ENCODE measurements at regions not wholly inside any gene's neighbourhood (a gene's known extent, or its start where the extent isn't known, plus 50 kb on each side); places are given as distances from the start of the nearest gene placed in this dataset.
A peak's percentile ranks its signal among the peaks of the same experiment; 100 is the strongest.

DNA sequence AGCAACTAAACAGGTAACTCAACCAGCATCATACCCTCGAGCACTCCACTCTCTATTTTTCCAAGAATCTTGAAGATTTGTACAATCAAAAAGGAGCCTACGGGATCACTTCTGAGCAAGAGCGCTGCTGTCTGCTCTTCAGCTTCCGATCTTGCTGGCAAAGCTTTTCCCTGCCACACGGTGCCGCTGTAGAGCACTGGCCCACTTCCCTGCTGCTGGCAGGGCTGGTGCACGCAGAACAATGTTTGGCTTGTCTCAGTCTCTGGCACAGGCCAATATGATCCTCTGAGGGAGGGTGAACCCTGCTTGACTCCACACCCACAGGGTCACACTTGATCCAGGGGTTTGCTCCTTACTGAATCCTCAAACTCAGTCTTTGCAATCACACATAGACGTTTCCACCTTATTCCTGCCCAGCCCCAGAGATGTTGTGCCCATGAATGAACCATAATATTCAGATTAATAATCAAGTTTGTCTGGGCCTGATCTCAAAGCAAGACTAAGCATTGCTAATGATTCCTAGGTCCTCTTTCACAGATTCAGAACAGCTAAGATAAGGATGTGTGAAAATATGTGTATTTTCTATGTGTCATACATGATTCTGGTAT lies 536.6 kb downstream of the SOX6 start:
- Mint-ChIP-seq H3K27ac (no peak overlapping the region), H3K9me3 (peaks cover 7% of the 10 kb centered on the region), H3K4me3 (no peak overlapping the region), H3K36me3 (no peaks in the 10 kb centered on the region), H3K4me1 (ENCODE audit: low read depth) (peaks cover 16% of the 10 kb centered on the region), H3K27me3 (peaks cover 2% of the 10 kb centered on the region)
- POLR2A ChIA-PET, result interaction anchor here (0.5 kb wide), 1 partner anchor 1108 kb away, joined by 3 read pairs; no protein-coding TSS in a partner anchor
- intact Hi-C loops (cut with micrococcal nuclease), result loop anchor here (1.0 to 5.0 kb wide), 2 partner anchors 169 to 788 kb away; no protein-coding TSS in a partner anchor
- DNase-seq, result peak; percentile 60
- CTCF ChIA-PET, result interaction anchor here (0.6 to 1.4 kb wide), 8 partner anchors 25 to 794 kb away, joined by 3 to 5 read pairs (median 4); no protein-coding TSS in a partner anchor

DNA sequence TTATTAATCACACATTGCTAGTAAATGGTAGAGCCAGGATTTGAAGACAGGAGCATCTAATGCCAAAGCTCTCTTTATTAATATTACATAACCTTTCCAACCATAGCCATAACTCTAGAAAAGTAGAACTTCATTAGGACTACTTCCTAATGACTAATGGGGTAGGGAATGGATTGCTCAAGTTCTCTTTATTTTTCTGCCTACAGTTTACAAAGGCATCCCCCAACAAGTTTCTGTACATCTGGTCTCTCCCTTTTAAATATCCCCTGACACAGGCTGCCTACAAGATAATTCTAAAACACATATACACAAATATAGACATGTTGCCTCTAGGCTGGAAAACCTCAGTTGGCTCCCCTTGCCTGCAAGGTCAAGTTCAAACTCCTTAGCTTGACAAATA lies 534.9 kb downstream of the SOX6 start:
- POLR2A ChIA-PET, result no interaction called here
- no peak for DNase-seq
- H3K36me3 Mint-ChIP-seq, result no peaks in the 10 kb centered on the region
- peaks cover 3% of the 10 kb centered on the region for H3K9me3 Mint-ChIP-seq
- no peak overlapping the region for H3K4me3 Mint-ChIP-seq
- CTCF ChIA-PET, result interaction anchor here (1.4 kb wide), 1 partner anchor 793 kb away, joined by 5 read pairs; no protein-coding TSS in a partner anchor
- peaks cover 3% of the 10 kb centered on the region for H3K27me3 Mint-ChIP-seq
- H3K27ac Mint-ChIP-seq, result no peak overlapping the region
- intact Hi-C loops (cut with micrococcal nuclease), result no loop called here
- H3K4me1 Mint-ChIP-seq (ENCODE audit: low read depth), result peaks cover 16% of the 10 kb centered on the region

DNA sequence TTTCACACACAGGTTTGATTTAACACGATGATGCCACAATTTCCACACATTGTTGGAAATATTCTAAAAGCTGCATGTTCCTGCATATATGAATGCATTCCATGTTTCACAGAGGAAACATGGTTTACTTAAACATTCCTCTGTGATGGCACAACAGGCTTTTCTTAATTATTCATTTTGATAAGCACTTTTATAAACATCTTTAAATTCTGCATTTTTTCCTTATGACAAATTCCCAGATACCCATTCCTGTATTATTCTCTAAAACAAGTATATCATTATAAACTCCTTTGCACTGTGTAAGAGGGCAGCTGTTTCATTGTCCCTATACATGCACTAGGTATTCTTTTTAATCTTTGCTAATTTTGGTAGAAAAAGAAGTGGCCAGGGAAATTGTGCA lies 532.3 kb downstream of the SOX6 start:
- DNase-seq, result no peak
- ChIA-PET CTCF (no interaction called here), POLR2A (no interaction called here)
- Mint-ChIP-seq H3K36me3 (no peaks in the 10 kb centered on the region), H3K27me3 (peaks cover 3% of the 10 kb centered on the region), H3K4me3 (no peak overlapping the region), H3K27ac (no peak overlapping the region), H3K4me1 (ENCODE audit: low read depth) (peaks cover 3% of the 10 kb centered on the region), H3K9me3 (peaks cover 3% of the 10 kb centered on the region)
- intact Hi-C loops (cut with micrococcal nuclease), result no loop called here

DNA sequence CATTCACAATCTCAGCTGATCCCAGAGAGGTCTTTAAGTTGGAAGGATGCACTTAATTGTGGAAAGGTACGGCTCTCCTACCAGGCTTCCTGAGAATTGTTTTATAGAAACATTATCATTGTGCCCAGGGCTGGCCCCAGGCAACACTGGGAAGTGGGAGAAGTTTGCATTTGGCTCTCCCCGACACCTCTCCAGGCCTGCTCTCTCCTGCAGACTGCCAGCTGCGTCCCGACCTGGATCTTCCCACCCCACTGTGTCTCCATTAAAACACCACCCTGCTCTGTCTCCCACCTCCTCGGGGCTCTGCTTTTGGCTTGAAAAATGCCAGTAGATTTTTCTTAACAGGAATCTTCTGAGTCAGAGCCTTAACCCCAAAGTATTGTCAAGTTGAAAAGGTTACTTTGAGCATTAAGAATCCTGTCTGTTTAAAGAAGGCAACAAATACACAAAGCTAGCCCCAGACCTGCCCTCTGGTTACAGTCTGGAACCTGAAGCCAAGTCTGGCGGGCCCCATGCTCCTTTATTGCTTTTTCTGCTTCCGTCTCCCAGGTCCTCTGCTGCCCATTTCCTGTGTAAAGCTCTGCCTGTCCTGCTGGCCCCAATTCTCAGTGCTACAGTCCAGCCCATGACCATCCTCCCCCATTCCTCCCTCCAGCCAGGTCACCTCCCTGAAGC lies 530.2 kb downstream of the SOX6 start:
- intact Hi-C loops (cut with micrococcal nuclease), result no loop called here
- Mint-ChIP-seq H3K27ac (no peak overlapping the region), H3K36me3 (no peaks in the 10 kb centered on the region), H3K9me3 (no peaks in the 10 kb centered on the region), H3K4me3 (no peak overlapping the region), H3K4me1 (ENCODE audit: low read depth) (no peaks in the 10 kb centered on the region), H3K27me3 (peaks cover 1% of the 10 kb centered on the region)
- ChIA-PET POLR2A (no interaction called here), CTCF (interaction anchor here (0.5 kb wide), 1 partner anchor 546 kb away, joined by 3 read pairs; no protein-coding TSS in a partner anchor)
- no peak for DNase-seq

DNA sequence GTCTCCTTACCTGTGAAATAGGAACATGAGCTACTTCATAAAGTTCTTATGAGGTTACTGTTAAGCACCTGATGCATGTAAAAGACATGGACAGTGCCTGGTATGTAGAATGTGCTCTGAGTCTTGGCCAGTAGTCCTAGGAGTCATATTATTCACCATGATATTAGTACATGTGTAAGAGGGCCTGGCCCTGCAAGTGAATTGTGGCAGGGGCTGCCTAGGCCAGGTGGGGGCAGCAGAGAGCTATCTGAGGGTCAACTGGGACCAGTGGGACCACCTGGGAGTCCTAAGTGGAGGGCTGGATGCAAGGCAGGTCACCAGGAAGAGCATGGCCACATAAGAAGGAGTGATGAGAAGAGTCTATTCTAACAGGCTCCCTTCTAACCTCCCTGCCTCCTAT lies 529.5 kb downstream of the SOX6 start:
- Mint-ChIP-seq H3K4me3 (no peak overlapping the region), H3K36me3 (no peaks in the 10 kb centered on the region), H3K27ac (no peak overlapping the region), H3K4me1 (ENCODE audit: low read depth) (no peaks in the 10 kb centered on the region), H3K27me3 (peaks cover 1% of the 10 kb centered on the region), H3K9me3 (no peaks in the 10 kb centered on the region)
- peak; percentile 35 for DNase-seq
- intact Hi-C loops (cut with micrococcal nuclease), result no loop called here
- CTCF ChIA-PET, result interaction anchor here (1.2 kb wide), 1 partner anchor 787 kb away, joined by 3 read pairs; no protein-coding TSS in a partner anchor
- POLR2A ChIA-PET, result no interaction called here

DNA sequence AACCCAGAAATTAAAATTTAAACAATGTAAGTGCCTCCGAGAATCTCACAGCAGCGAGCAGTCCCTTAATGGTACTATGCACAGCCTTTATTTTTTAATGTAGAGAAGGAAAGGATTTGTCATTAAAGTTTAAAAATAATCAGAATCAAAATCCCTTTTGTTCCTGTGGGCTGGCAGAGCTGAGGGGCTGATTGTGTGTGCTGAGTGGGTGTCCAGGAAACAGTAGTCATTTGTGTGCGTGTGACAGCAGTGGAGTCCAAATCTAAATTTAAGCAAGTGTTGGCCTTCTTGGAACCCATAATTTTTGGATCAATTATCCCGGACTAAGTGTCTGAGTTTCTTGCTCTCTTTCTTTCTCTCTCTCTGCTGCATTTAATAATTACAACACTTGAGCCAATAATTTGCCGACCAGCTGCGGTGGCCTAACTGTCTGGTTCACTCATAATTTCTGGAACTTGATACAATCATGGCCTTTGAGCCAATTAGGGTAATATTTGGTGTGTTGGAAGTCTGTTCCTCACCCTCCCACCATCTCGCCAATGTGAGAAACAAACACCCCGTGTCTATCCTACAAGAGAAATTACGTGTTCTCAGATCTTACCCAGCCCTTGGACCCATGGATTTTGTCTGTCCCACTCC lies 528.0 kb downstream of the SOX6 start:
- CTCF ChIA-PET, result no interaction called here
- intact Hi-C loops (cut with micrococcal nuclease), result no loop called here

DNA sequence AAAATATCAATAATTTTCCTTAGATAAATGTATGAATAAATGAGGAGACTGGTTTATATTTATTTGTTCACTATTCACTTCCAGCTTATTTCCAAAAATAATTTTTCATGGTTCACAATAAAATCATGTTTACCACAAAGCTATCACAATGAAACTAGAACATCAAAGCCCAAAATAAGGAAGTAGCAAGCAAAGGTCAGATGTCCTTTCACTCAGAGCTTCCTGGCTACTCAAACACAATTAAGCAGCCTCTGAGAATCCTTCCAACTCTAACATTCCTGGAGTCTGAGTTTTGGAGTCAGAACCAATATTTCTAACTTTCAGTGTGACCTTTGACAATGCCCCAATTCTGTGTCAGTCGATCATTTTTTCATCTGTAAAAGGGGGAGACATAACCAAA lies 527.0 kb downstream of the SOX6 start:
- POLR2A ChIA-PET, result no interaction called here
- Mint-ChIP-seq H3K4me3 (no peak overlapping the region), H3K27me3 (peaks cover 1% of the 10 kb centered on the region), H3K4me1 (ENCODE audit: low read depth) (no peaks in the 10 kb centered on the region), H3K27ac (no peak overlapping the region), H3K9me3 (no peaks in the 10 kb centered on the region), H3K36me3 (no peaks in the 10 kb centered on the region)
- CTCF ChIA-PET, result no interaction called here
- no peak for DNase-seq
- intact Hi-C loops (cut with micrococcal nuclease), result no loop called here

More for the DNA sequence above, 528.0 kb downstream of the SOX6 start:
- DNase-seq, result no peak
- no peak overlapping the region for H3K27ac Mint-ChIP-seq
- no peaks in the 10 kb centered on the region for H3K36me3 Mint-ChIP-seq
- H3K27me3 Mint-ChIP-seq, result peaks cover 1% of the 10 kb centered on the region
- POLR2A ChIA-PET, result no interaction called here
- no peaks in the 10 kb centered on the region for H3K9me3 Mint-ChIP-seq
- no peaks in the 10 kb centered on the region for H3K4me1 Mint-ChIP-seq (ENCODE audit: low read depth)
- H3K4me3 Mint-ChIP-seq, result no peak overlapping the region

DNA sequence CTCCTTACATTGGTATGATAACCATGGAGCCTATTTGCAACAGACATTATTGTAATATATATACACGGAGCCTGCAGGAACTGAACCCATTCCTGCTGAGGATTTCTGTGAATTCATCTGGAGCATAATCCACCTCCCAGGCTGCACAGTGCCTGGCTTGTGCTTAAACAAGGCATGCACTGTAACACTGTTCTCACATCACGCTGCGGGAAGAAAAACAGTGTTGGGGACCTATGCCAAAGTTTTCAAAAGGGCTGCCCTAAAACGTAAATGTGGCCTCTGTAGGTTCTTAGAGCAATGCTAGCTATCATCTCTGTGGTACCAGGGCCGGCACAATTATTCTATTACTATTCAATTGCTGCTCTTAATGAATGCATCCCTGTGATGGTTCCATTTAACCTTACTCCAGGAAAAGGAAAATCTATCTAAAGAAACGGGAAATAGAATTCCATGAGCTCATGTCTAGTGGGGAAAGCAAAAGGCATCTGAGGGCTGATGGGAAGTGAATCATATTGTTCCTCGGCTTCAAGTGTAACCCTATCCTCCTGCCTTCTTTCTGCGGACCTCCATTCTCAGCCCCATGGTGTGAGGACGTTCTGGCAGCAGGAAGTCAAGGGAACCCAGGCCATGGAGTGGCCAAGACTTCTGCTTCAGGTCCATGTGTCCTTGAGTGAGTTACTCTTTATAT lies 525.5 kb downstream of the SOX6 start:
- no peaks in the 10 kb centered on the region for H3K36me3 Mint-ChIP-seq
- intact Hi-C loops (cut with micrococcal nuclease), result no loop called here
- CTCF ChIA-PET, result no interaction called here

DNA sequence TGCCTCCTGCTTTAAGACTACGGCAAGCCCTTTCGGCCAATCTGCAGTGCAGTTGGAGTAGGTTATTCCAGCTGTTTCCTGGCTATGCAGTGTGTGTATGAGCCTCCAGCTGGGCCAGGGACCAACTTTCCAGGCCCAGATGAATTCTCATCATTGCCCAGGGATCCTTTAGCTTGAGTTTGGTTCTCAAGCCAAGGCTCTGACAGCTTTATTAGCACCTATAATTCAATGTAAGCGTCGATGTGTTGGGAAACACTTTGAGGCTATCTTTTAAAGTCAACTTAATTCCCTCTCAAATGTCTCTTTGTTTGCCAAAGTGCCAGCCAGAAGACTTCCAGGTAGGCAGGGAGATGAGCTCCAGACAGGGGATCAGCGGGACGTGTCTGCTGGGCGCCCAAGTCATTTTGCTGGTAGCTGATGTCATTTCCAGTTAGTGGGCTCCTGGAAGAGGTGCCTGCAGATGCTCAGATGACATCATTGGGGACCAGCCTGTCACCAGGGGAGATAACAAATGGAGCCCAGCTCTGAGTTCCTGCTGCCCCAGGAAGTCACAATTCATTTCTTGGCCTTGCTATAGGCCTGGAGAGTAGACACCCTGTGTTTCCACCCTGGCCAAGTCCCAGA lies 520.4 kb downstream of the SOX6 start:
- Mint-ChIP-seq H3K4me3 (no peak overlapping the region), H3K4me1 (ENCODE audit: low read depth) (no peaks in the 10 kb centered on the region), H3K9me3 (no peaks in the 10 kb centered on the region), H3K27ac (no peak overlapping the region), H3K27me3 (no peaks in the 10 kb centered on the region), H3K36me3 (no peaks in the 10 kb centered on the region)
- ChIA-PET CTCF (no interaction called here), POLR2A (no interaction called here)
- intact Hi-C loops (cut with micrococcal nuclease), result no loop called here
- no peak for DNase-seq

More for the DNA sequence above, 525.5 kb downstream of the SOX6 start:
- DNase-seq, result no peak
- Mint-ChIP-seq H3K27ac (no peak overlapping the region), H3K4me1 (ENCODE audit: low read depth) (no peaks in the 10 kb centered on the region), H3K4me3 (no peak overlapping the region), H3K9me3 (no peaks in the 10 kb centered on the region), H3K27me3 (peaks cover 1% of the 10 kb centered on the region)
- POLR2A ChIA-PET, result no interaction called here

DNA sequence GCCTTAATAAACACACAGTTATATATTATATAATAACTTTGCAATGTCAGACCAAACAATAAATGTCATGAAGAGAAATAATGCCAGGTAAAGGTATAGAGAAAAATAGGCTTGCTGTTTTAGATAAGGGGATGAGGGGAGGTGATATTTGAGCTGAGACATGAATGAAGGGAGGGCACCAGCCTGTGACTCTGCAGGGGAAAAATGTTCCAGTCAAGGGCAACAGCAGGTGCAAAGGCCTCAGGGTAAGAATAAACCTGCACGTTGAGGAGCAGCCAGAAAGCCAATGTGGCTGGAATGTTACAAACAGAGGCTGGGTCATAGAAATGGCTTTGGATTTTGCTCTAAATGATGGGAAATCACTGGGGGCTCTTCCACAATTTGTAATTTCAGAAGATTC lies 519.6 kb downstream of the SOX6 start:
- Mint-ChIP-seq H3K36me3 (no peaks in the 10 kb centered on the region), H3K27me3 (no peaks in the 10 kb centered on the region), H3K4me3 (no peak overlapping the region), H3K27ac (no peak overlapping the region), H3K9me3 (no peaks in the 10 kb centered on the region), H3K4me1 (ENCODE audit: low read depth) (no peaks in the 10 kb centered on the region)
- ChIA-PET CTCF (no interaction called here), POLR2A (no interaction called here)
- no peak for DNase-seq
- intact Hi-C loops (cut with micrococcal nuclease), result no loop called here

DNA sequence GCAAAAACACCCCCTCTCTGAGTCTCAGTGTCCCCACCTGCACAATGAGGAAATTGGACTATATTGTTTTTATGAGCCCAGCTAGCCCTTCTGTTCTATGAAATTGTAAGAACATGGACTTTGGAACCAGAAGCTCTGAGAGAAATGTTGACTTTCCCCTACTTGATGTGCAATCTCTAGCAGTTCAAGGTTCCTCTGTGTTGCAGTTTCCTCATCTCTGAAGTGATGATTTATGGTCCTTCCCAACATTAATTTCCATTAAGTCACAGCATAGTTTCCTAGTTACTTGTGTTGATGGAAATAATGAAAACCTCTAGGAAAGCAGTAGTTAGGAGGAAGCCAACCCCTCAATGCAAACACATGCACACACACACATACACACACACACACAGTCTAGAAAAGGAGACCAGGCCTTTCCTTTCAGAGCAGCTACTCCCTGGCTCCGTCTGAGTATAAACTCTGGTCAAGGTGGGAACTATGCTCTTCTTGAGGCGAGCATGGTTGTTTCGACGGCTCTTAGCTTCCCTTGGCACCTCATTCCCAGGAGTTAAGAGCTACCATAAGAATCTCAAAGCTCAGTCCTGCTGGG lies 518.4 kb downstream of the SOX6 start:
- CTCF ChIA-PET, result no interaction called here
- POLR2A ChIA-PET, result no interaction called here
- intact Hi-C loops (cut with micrococcal nuclease), result no loop called here
- Mint-ChIP-seq H3K27ac (no peak overlapping the region), H3K27me3 (no peaks in the 10 kb centered on the region), H3K9me3 (no peaks in the 10 kb centered on the region), H3K4me3 (no peak overlapping the region), H3K36me3 (no peaks in the 10 kb centered on the region), H3K4me1 (ENCODE audit: low read depth) (no peaks in the 10 kb centered on the region)
- DNase-seq, result no peak

DNA sequence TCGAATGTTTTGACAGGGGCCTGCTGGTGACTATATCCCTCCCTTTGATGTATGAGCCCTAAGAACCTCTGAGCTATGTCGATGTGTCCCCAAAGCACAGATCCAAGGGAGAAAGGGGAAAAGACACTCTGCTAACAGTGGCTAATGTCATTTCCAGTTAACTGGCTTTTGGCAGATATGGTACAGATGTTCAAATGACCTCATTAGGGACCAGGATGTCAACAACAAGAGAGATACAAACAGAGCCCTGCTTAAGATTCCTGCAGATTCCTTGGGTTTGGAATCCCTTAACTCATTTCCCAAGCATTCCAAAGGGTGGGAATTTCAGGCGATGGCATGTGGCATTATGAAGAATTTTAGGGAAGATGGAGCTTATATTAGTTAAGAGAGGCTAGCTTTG lies 517.3 kb downstream of the SOX6 start:
- no peaks in the 10 kb centered on the region for H3K27me3 Mint-ChIP-seq
- H3K4me3 Mint-ChIP-seq, result no peak overlapping the region
- H3K9me3 Mint-ChIP-seq, result no peaks in the 10 kb centered on the region
- no peak for DNase-seq
- ChIA-PET CTCF (no interaction called here), POLR2A (no interaction called here)
- H3K36me3 Mint-ChIP-seq, result no peaks in the 10 kb centered on the region
- intact Hi-C loops (cut with micrococcal nuclease), result no loop called here
- H3K27ac Mint-ChIP-seq, result no peak overlapping the region
- H3K4me1 Mint-ChIP-seq (ENCODE audit: low read depth), result no peaks in the 10 kb centered on the region

Measured in activated CD4-positive, alpha-beta memory T cell treated with anti-CD3 and anti-CD28 coated beads for 36 hours (primary cell).